A673 (cell line): ENCODE measurements at regions not wholly inside any gene's neighbourhood (a gene's known extent, or its start where the extent isn't known, plus 50 kb on each side); places are given as distances from the start of the nearest gene placed in this dataset.

Experiments used
- BruUV-seq: library from RNA; stranded (reverse); fragments of 400-500 nt; replicated peaks from 2 replicates; lab custom pipeline; 2021; lab: Mats Ljungman, UMichigan
- CTCF ChIA-PET: fragments of 300-600 bp; sonication (Branson Sonifier 250); formaldehyde crosslinking; loops from one replicate; lab custom pipeline; 2022; ENCODE audit warnings: antibody characterized with exemption; lab: Charles Lee
- POLR2A ChIA-PET: fragments of 300-600 bp; sonication (Branson Sonifier 250); formaldehyde crosslinking; loops from one replicate; lab custom pipeline; 2022; ENCODE audit warnings: antibody characterized with exemption; ENCODE audit not compliant: low non-redundant PET; lab: Charles Lee
- DNase-seq: peaks from one replicate; pipeline ENCODE4 v3.0.0-alpha.2; 2015; ENCODE audit warnings: low spot score
- H3K27ac ChIP-seq: fragments of 200-600 bp; sonication (generic); 2 replicates; pipeline ENCODE4 v1.5.1; 2016; ENCODE audit warnings: mixed run types, low read depth, mild to moderate bottlenecking, mixed read lengths, antibody characterized with exemption, low read length; ENCODE audit not compliant: poor library complexity, severe bottlenecking
- H3K27me3 ChIP-seq: fragments of 200-600 bp; sonication (generic); replicated peaks from 2 replicates; pipeline ENCODE4 v1.6.1; 2017; ENCODE audit warnings: mixed run types, low read depth, mild to moderate bottlenecking, mixed read lengths, antibody characterized with exemption, low read length; ENCODE audit not compliant: insufficient read depth, poor library complexity
- H3K36me3 ChIP-seq: fragments of 200-600 bp; sonication (generic); 2 replicates; pipeline ENCODE4 v1.6.1; 2016; ENCODE audit warnings: mixed run types, mild to moderate bottlenecking, mixed read lengths, antibody characterized with exemption, low read length; ENCODE audit not compliant: insufficient read depth, poor library complexity, severe bottlenecking
- H3K4me1 ChIP-seq: fragments of 200-600 bp; sonication (generic); 2 replicates; pipeline ENCODE4 v1.6.1; 2017; ENCODE audit warnings: mixed run types, mild to moderate bottlenecking, mixed read lengths, antibody characterized with exemption, low read length; ENCODE audit not compliant: insufficient read depth, poor library complexity, severe bottlenecking
- H3K4me3 ChIP-seq: fragments of 200-600 bp; sonication (generic); 2 replicates; pipeline ENCODE4 v1.5.1; 2016; ENCODE audit warnings: low read depth, mixed run types, mild to moderate bottlenecking, mixed read lengths, low read length; ENCODE audit not compliant: poor library complexity, severe bottlenecking
- H3K9me3 ChIP-seq: fragments of 200-600 bp; sonication (generic); 2 replicates; pipeline ENCODE4 v1.6.1; 2016; ENCODE audit warnings: mixed run types, low read depth, mild to moderate bottlenecking, mixed read lengths, antibody characterized with exemption, low read length; ENCODE audit not compliant: poor library complexity, severe bottlenecking
- EZH2 ChIP-seq: fragments of 200-600 bp; sonication (generic); IDR thresholded peaks from 2 replicates; pipeline ENCODE4 v1.6.1; 2017; ENCODE audit warnings: borderline replicate concordance, low read depth, mild to moderate bottlenecking, mixed read lengths, antibody characterized with exemption, low read length; ENCODE audit not compliant: poor library complexity, severe bottlenecking
- intact Hi-C: fragments of 100-400 bp; cut with micrococcal nuclease; formaldehyde crosslinking; loops from one replicate; pipeline ENCODE4 v1.10.0; 2022; ENCODE audit not compliant: unreplicated experiment
- TF ChIP-seq, protein P1 (sequence below): fragments of 300-800, 200-600 bp; sonication (generic); conservative IDR thresholded peaks from 2 replicates; pipeline ENCODE4 v1.5.1; 2017; ENCODE audit warnings: low read depth, mild to moderate bottlenecking, antibody characterized with exemption, low read length, moderate library complexity, mixed read lengths

- ChIA-PET CTCF (no interaction called here), POLR2A (no interaction called here)
- no peak overlapping the region for H3K4me3 ChIP-seq
- DNase-seq = no peak
- no TSS peak for BruUV-seq
- intact Hi-C loops = no loop called here
- H3K36me3 ChIP-seq = no peaks in the 10 kb centered on the region
- no peaks in the 10 kb centered on the region for H3K9me3 ChIP-seq
- TF ChIP-seq, protein P1, sequence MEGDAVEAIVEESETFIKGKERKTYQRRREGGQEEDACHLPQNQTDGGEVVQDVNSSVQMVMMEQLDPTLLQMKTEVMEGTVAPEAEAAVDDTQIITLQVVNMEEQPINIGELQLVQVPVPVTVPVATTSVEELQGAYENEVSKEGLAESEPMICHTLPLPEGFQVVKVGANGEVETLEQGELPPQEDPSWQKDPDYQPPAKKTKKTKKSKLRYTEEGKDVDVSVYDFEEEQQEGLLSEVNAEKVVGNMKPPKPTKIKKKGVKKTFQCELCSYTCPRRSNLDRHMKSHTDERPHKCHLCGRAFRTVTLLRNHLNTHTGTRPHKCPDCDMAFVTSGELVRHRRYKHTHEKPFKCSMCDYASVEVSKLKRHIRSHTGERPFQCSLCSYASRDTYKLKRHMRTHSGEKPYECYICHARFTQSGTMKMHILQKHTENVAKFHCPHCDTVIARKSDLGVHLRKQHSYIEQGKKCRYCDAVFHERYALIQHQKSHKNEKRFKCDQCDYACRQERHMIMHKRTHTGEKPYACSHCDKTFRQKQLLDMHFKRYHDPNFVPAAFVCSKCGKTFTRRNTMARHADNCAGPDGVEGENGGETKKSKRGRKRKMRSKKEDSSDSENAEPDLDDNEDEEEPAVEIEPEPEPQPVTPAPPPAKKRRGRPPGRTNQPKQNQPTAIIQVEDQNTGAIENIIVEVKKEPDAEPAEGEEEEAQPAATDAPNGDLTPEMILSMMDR = no peak
- TF ChIP-seq EZH2 = no peak
- H3K27me3 ChIP-seq = no peaks in the 10 kb centered on the region
- H3K27ac ChIP-seq = no peak overlapping the region
- H3K4me1 ChIP-seq = no peaks in the 10 kb centered on the region
These were observed 1385.4 kb upstream of the PIK3C3 start for GRCh38 chr18:40569605-40570004.

DNA sequence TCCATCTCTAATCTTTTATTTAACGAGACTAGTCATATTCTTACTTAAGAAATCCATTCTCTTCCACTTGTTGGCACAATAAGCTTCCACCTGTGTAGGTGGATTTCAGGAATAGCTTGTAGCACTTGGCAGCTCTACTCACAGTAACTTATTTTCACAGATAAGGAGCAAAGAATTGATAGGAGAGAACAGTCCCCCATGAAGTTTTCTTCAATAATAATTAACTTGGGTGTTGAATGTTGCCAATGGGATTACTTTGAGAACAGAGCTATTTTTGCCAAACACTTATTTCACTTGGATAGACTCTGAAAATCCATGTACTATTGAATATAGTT is 1388.6 kb upstream of the PIK3C3 start:
- ChIA-PET CTCF (no interaction called here), POLR2A (no interaction called here)
- DNase-seq = no peak
- H3K9me3 ChIP-seq = no peaks in the 10 kb centered on the region
- intact Hi-C loops = no loop called here
- BruUV-seq = no TSS peak
- H3K36me3 ChIP-seq = no peaks in the 10 kb centered on the region
- TF ChIP-seq EZH2 = no peak
- TF ChIP-seq, protein P1 = no peak
- H3K4me3 ChIP-seq = no peak overlapping the region
- no peak overlapping the region for H3K27ac ChIP-seq
- no peaks in the 10 kb centered on the region for H3K27me3 ChIP-seq
- no peaks in the 10 kb centered on the region for H3K4me1 ChIP-seq

GRCh38 chr18:40565805-40566509 is 1389.1 kb upstream of the PIK3C3 start:
- BruUV-seq = no TSS peak
- intact Hi-C loops = no loop called here
- no peak overlapping the region for H3K27ac ChIP-seq
- ChIA-PET POLR2A (no interaction called here), CTCF (no interaction called here)
- TF ChIP-seq, protein P1 = no peak
- no peak for TF ChIP-seq EZH2
- H3K36me3 ChIP-seq = no peaks in the 10 kb centered on the region
- DNase-seq = no peak
- H3K27me3 ChIP-seq = no peaks in the 10 kb centered on the region
- H3K9me3 ChIP-seq = no peaks in the 10 kb centered on the region
- no peak overlapping the region for H3K4me3 ChIP-seq
- H3K4me1 ChIP-seq = no peaks in the 10 kb centered on the region
